ENCODE measurements at regions not wholly inside any gene's neighbourhood (a gene's known extent, or its start where the extent isn't known, plus 50 kb on each side); places are given as distances from the start of the nearest gene placed in this dataset.

DNA sequence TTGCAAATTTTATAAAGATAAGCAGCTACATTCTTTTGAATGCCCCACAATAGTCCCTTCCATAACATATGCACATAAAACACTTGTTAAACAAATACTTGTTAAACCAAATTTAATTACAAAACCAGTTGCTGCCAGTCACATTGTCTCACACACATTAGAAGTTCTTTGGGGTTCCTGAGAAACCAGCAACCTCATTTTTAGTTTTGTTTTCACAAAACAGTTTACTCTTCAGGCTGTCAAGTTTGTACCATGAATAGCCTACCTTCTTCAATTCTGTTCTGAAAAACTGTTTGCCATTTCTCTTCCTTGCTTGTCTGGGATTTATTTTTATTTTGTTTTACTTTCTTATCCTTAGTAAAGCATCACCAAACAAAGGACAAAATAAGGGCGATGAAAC is 176.5 kb upstream of the PHF14 start:
- TF ChIP-seq, protein P1, sequence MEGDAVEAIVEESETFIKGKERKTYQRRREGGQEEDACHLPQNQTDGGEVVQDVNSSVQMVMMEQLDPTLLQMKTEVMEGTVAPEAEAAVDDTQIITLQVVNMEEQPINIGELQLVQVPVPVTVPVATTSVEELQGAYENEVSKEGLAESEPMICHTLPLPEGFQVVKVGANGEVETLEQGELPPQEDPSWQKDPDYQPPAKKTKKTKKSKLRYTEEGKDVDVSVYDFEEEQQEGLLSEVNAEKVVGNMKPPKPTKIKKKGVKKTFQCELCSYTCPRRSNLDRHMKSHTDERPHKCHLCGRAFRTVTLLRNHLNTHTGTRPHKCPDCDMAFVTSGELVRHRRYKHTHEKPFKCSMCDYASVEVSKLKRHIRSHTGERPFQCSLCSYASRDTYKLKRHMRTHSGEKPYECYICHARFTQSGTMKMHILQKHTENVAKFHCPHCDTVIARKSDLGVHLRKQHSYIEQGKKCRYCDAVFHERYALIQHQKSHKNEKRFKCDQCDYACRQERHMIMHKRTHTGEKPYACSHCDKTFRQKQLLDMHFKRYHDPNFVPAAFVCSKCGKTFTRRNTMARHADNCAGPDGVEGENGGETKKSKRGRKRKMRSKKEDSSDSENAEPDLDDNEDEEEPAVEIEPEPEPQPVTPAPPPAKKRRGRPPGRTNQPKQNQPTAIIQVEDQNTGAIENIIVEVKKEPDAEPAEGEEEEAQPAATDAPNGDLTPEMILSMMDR (IDR thresholded peaks at IDR 0.05; ENCODE audit: poor library complexity) = no peak
- TF ChIP-seq EZH2phosphoT487 (IDR thresholded peaks at IDR 0.05; ENCODE audit: low read depth, severe bottlenecking, unreplicated experiment) (no peak), EZH2 (IDR thresholded peaks at IDR 0.05; ENCODE audit: borderline replicate concordance) (no peak)

All from hepatocyte (in vitro differentiated cells).